H9 (cell line): ENCODE measurements at regions not wholly inside any gene's neighbourhood (a gene's known extent, or its start where the extent isn't known, plus 50 kb on each side); places are given as distances from the start of the nearest gene placed in this dataset.

Experiments
- DNase-seq: peaks from one replicate; pipeline ENCODE4 v3.0.0-alpha.2; 2017
- H2AFZ ChIP-seq: one replicate; pipeline ENCODE4 v1.6.1; 2013; ENCODE audit warnings: mild to moderate bottlenecking, low read length, control low read depth, moderate library complexity
- H2AK5ac ChIP-seq: 2 replicates; pipeline ENCODE4 v1.6.1; 2013; ENCODE audit warnings: low read length, control low read depth, mixed read lengths; ENCODE audit not compliant: insufficient read length
- H2BK120ac ChIP-seq: one replicate; pipeline ENCODE4 v1.6.1; 2013; ENCODE audit warnings: low read depth, mild to moderate bottlenecking, low read length, control low read depth, inconsistent platforms; ENCODE audit not compliant: poor library complexity, severe bottlenecking
- H2BK12ac ChIP-seq: 2 replicates; pipeline ENCODE4 v1.6.1; 2013; ENCODE audit warnings: low read length, control low read depth, mixed read lengths, low read depth; ENCODE audit not compliant: insufficient read length
- H2BK15ac ChIP-seq: 2 replicates; pipeline ENCODE4 v1.6.1; 2013; ENCODE audit warnings: low read depth, low read length, control low read depth
- H2BK20ac ChIP-seq: one replicate; pipeline ENCODE4 v1.6.1; 2013; ENCODE audit warnings: low read depth, mild to moderate bottlenecking, low read length, control low read depth, inconsistent platforms; ENCODE audit not compliant: poor library complexity, severe bottlenecking
- H2BK5ac ChIP-seq: 2 replicates; pipeline ENCODE4 v1.6.1; 2013; ENCODE audit warnings: low read length, control low read depth, mixed read lengths; ENCODE audit not compliant: insufficient read length
- H3K14ac ChIP-seq: 2 replicates; pipeline ENCODE4 v1.6.1; 2013; ENCODE audit warnings: low read length, control low read depth; ENCODE audit not compliant: insufficient read depth
- H3K18ac ChIP-seq: 2 replicates; pipeline ENCODE4 v1.6.1; 2013; ENCODE audit warnings: low read depth, mild to moderate bottlenecking, mixed read lengths, low read length, control low read depth; ENCODE audit not compliant: insufficient read length
- H3K23ac ChIP-seq: 2 replicates; pipeline ENCODE4 v1.6.1; 2013; ENCODE audit warnings: low read length, control low read depth, mixed read lengths, low read depth; ENCODE audit not compliant: insufficient read length
- H3K23me2 ChIP-seq: 2 replicates; pipeline ENCODE4 v1.6.1; 2013; ENCODE audit warnings: low read depth, mild to moderate bottlenecking, mixed read lengths, low read length, control low read depth; ENCODE audit not compliant: insufficient read length, poor library complexity, severe bottlenecking
- H3K27ac ChIP-seq: 2 replicates; pipeline ENCODE4 v1.5.1; 2013; ENCODE audit warnings: low read length, control low read depth, mixed read lengths, low read depth; ENCODE audit not compliant: insufficient read length
- H3K27me3 ChIP-seq: 2 replicates; pipeline ENCODE4 v1.6.1; 2013; ENCODE audit warnings: low read length, control low read depth, inconsistent platforms; ENCODE audit not compliant: insufficient read depth
- H3K4ac ChIP-seq: 2 replicates; pipeline ENCODE4 v1.6.1; 2013; ENCODE audit warnings: low read depth, mild to moderate bottlenecking, control low read depth, inconsistent platforms, low read length, moderate library complexity
- H3K4me1 ChIP-seq: 2 replicates; pipeline ENCODE4 v1.6.1; 2013; ENCODE audit warnings: low read length, control low read depth, inconsistent platforms; ENCODE audit not compliant: insufficient read depth
- H3K4me2 ChIP-seq: 2 replicates; pipeline ENCODE4 v1.6.1; 2013; ENCODE audit warnings: low read length, control low read depth, mixed read lengths; ENCODE audit not compliant: insufficient read length, insufficient read depth
- H3K56ac ChIP-seq: 2 replicates; pipeline ENCODE4 v1.6.1; 2013; ENCODE audit warnings: low read depth, mild to moderate bottlenecking, mixed read lengths, low read length, control low read depth; ENCODE audit not compliant: insufficient read length
- H3K79me1 ChIP-seq: 2 replicates; pipeline ENCODE4 v1.6.1; 2013; ENCODE audit warnings: low read depth, mild to moderate bottlenecking, moderate library complexity, low read length, control low read depth, inconsistent platforms; ENCODE audit not compliant: insufficient read depth, poor library complexity, severe bottlenecking
- H3K79me2 ChIP-seq: 2 replicates; pipeline ENCODE4 v1.6.1; 2013; ENCODE audit warnings: low read length, control low read depth, inconsistent platforms; ENCODE audit not compliant: insufficient read depth
- H3K9ac ChIP-seq: 2 replicates; pipeline ENCODE4 v1.6.1; 2013; ENCODE audit warnings: low read length, control low read depth, mixed read lengths; ENCODE audit not compliant: insufficient read length; ENCODE audit errors: extremely low read depth
- H3K9me3 ChIP-seq: one replicate; pipeline ENCODE4 v1.6.1; 2013; ENCODE audit warnings: low read depth, low read length, inconsistent platforms; ENCODE audit not compliant: control insufficient read depth
- H3T11ph ChIP-seq: one replicate; pipeline ENCODE4 v1.6.1; 2013; ENCODE audit warnings: mild to moderate bottlenecking, low read length, control low read depth, inconsistent platforms
- H4K20me1 ChIP-seq: one replicate; pipeline ENCODE4 v1.6.1; 2013; ENCODE audit not compliant: control insufficient read depth, insufficient read length, insufficient read depth
- H4K5ac ChIP-seq: 2 replicates; pipeline ENCODE4 v1.6.1; 2013; ENCODE audit warnings: low read depth, mild to moderate bottlenecking, mixed read lengths, low read length, control low read depth; ENCODE audit not compliant: insufficient read length
- H4K8ac ChIP-seq: replicated peaks from 2 replicates; pipeline ENCODE4 v1.6.1; 2013; ENCODE audit warnings: low read length, control low read depth, mixed read lengths, low read depth; ENCODE audit not compliant: insufficient read length
- H4K91ac ChIP-seq: 2 replicates; pipeline ENCODE4 v1.6.1; 2013; ENCODE audit warnings: low read depth, mild to moderate bottlenecking, moderate library complexity, mixed read lengths, low read length, control low read depth; ENCODE audit not compliant: insufficient read length
- H3K27ac Mint-ChIP-seq, 3 experiments: 2 replicates in 2 of 3; 3 replicates in 1 of 3; pipeline ENCODE4 v1.8.0; 2020 to 2021; ENCODE audit warnings: mixed read lengths in 3 of 3, mild to moderate bottlenecking in 1 of 3, moderate library complexity in 1 of 3
- H3K27me3 Mint-ChIP-seq: 2 replicates; pipeline ENCODE4 v1.8.0; 2021; ENCODE audit warnings: low read depth, mild to moderate bottlenecking, moderate library complexity, mixed read lengths
- H3K36me3 Mint-ChIP-seq, 3 experiments: 2 replicates in 2 of 3; 3 replicates in 1 of 3; pipeline ENCODE4 v1.8.0; 2020 to 2021; ENCODE audit warnings: low read depth in 3 of 3, mixed read lengths in 3 of 3; ENCODE audit not compliant: insufficient read depth in 1 of 3
- H3K4me1 Mint-ChIP-seq, 2 experiments: 2 replicates each; pipeline ENCODE4 v1.8.0; 2020; ENCODE audit warnings: mixed read lengths in 2 of 2
- H3K4me3 Mint-ChIP-seq, 2 experiments: 2 replicates in 1 of 2; 3 replicates in 1 of 2; pipeline ENCODE4 v1.8.0; 2020 to 2021; ENCODE audit warnings: mild to moderate bottlenecking in 2 of 2, mixed read lengths in 2 of 2, moderate library complexity in 1 of 2
- H3K9me3 Mint-ChIP-seq, 2 experiments: 2 replicates in 1 of 2; 3 replicates in 1 of 2; pipeline ENCODE4 v1.8.0; 2020; ENCODE audit warnings: mild to moderate bottlenecking in 2 of 2, mixed read lengths in 2 of 2, moderate library complexity in 1 of 2
- CTCF ChIP-seq: fragments of 200-600 bp; sonication (generic); conservative IDR thresholded peaks from 3 replicates; pipeline ENCODE4 v1.8.0; 2021; ENCODE audit warnings: antibody characterized with exemption, mild to moderate bottlenecking
- WGBS: extraction: QIAGEN DNeasy Blood & Tissue Kit; methylation state at CpG from one replicate; pipeline ENCODE4 v1.1.7; 2013; ENCODE audit warnings: missing lambda C conversion rate, low lambda C conversion rate, mixed read lengths; ENCODE audit not compliant: insufficient read length; ENCODE audit errors: extremely low coverage; 5-methylcytosine and 5-hydroxymethylcytosine counted together

- Histone ChIP-seq H3K79me1 (no peaks in the 10 kb centered on the region), H2AK5ac (no peak overlapping the region), H3K18ac (no peak overlapping the region), H4K5ac (no peak overlapping the region), H3K23ac (no peak overlapping the region), H2BK12ac (no peak overlapping the region), H4K8ac (no peak overlapping the region), H3K9me3 (no peaks in the 10 kb centered on the region), H3K14ac (no peak overlapping the region), H4K91ac (no peak overlapping the region), H2AFZ (no peak overlapping the region), H3K56ac (no peak overlapping the region), H2BK120ac (no peak overlapping the region), H4K20me1 (no peaks in the 10 kb centered on the region), H3T11ph (no peak overlapping the region), H2BK15ac (no peak overlapping the region), H3K4me1 (no peaks in the 10 kb centered on the region), H3K27me3 (no peaks in the 10 kb centered on the region), H2BK20ac (no peak overlapping the region), H3K9ac (no peak overlapping the region), H3K4me2 (no peak overlapping the region), H3K27ac (no peak overlapping the region), H3K23me2 (no peaks in the 10 kb centered on the region), H2BK5ac (no peak overlapping the region), H3K79me2 (no peaks in the 10 kb centered on the region), H3K4ac (no peak overlapping the region)
- no peak for DNase-seq
- Mint-ChIP-seq H3K36me3 (no peaks in the 10 kb centered on the region), H3K4me1 (peaks cover 3% of the 10 kb centered on the region in 2 experiments; a peak in 1 of 4 replicates), H3K4me3 (no peak overlapping the region), H3K27ac (no peak overlapping the region), H3K27me3 (peaks cover 9% of the 10 kb centered on the region; the same call in 1 of the 2 replicates), H3K9me3 (peaks cover 2 to 3% of the 10 kb centered on the region in 2 experiments; a peak in 2 of 5 replicates)
- no CpG with 5 or more reads among the region's 9 CpGs for WGBS
- TF ChIP-seq CTCF = no peak
Measured at GRCh38 chr2:236773206-236773605, 203.6 kb downstream of the ACKR3 start.
